ENCODE measurements at regions not wholly inside any gene's neighbourhood (a gene's known extent, or its start where the extent isn't known, plus 50 kb on each side); places are given as distances from the start of the nearest gene placed in this dataset.
"Not testable (repeated sequence)": the region's sequence is repeated elsewhere in the genome, so short reads cannot be mapped to it uniquely, and the experiment has no call there.

DNA sequence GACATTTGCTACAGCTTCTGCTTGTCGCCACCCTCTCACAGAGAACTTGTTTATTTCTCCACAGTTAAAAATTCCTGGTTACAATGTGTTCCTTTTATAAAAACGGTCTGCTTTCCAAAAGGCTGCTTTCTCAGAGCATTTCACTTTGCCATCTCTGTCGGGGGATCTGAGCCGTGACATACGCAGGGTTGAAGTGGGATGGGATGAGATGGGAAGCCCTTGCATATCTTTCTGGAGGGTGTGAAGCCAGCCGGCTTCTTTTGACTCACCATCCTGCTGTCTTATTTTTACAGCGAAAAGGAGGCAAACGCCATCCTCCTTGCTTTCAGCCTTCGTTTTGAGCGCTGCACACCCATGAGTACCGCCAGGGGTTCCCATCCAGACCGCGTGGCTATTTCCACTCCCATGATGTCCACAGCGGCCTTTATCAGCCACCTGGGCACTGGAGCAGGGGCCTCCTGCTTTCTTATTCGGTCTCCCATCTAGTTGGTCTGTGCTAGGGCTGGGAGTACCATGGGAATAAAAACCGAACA, 99.8 kb upstream of the GATB start:
- DNase-seq (ENCODE audit: low read depth in 1 of 2, low spot score in 1 of 2): no peak

DNA sequence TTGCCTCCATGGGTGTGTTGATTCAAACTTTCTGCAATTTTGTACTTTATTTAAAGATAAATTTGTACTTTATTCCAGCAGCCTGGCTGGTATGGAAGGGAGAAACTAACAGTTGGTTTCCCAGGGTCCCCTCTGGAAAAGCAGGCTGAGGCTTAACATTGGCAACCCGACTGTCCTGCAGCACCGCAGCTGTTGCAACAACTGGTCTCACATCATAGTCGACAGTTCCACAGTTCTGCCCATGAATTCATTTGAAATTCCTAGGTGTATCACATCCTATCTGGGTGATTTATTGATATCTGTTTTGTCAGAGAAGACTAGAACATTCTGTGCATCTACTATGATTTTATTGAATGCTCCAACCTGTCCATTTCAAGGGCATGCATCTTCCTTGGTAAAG, 98.8 kb upstream of the GATB start:
- no peak for DNase-seq (ENCODE audit: low read depth in 1 of 2, low spot score in 1 of 2)

DNA sequence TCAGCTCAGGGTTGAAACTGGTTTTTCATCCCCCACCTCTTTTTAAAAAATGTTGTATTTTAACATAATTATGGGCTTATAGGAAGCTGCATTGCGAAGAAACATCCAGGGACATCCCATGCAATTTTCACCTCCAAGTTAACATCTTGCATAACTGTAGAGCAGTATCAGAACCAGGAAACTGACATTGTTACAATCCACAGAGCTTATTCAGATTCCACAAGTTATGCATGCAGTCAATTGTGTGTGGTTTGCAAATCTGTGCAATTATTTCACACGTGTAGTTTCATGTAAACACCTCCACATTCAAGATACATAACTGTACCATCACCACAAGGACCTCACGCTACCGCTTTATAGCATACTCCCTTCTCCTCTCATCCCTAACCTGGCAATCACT, 97.5 kb upstream of the GATB start:
- DNase-seq (ENCODE audit: low read depth in 1 of 2, low spot score in 1 of 2): no peak

DNA sequence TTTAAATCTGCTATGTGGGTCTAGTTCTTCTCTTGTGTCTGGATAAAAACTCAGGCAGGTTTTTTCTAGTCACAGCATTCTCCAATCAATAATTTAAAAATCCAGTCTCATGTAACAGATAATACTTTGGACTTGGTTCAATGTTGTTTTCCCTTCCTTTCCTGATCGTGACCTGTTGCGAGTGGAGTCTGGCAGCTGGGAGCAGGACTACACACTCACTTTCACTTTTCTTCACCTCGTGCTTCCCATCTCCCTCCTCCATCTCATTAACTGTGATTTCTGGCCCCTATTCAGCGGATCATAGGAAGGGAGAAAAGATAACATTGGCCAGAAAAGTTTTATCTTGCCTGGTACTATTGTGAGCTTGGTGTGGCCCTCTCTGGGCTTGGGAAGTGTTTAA, 96.6 kb upstream of the GATB start:
- DNase-seq (ENCODE audit: low read depth in 1 of 2, low spot score in 1 of 2): no peak

- no peak for DNase-seq (ENCODE audit: low read depth in 1 of 2, low spot score in 1 of 2)
These were observed 94.9 kb upstream of the GATB start for GRCh38 chr4:151855747-151856146.

DNA sequence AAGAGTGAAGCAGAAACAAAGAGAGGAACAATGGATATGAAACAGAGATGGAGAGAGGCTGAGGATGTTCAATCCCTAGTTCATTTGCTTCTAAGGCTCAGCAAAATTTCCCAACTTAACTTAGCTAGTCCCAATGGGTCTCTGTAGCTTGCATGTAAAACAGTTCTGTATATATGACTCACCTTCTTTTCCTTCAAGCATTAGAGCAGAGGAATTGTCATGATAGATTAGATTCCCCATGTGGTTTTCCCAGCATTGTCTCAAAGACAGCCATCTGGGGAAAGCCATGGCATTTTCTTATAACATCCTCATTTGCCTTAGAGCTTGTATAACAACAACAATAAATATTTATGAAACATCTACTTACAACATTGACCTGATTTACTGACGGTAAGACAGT, 93.9 kb upstream of the GATB start:
- DNase-seq (ENCODE audit: low read depth in 1 of 2, low spot score in 1 of 2): no peak

- DNase-seq (ENCODE audit: low read depth in 1 of 2, low spot score in 1 of 2): no peak
These were observed 92.2 kb upstream of the GATB start for GRCh38 chr4:151853034-151853433.

DNA sequence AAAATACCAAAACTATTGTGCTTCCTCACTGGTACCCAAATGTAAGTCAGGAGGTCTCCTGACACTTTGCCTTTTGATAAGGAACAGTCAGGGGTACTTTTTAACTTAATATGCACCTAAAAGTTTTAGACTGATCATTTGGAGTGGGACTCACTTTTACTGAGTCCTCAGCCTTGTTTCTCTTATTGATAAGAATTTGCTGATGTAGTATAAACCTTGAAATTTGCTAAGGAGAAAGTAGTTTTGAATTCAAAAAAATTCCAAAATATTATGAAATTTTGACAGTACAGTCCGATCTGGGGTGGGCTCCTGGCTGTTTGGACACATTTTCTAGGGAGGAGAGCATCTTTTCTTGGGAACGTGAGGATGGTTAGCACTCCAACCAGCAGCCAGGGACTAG, 91.4 kb upstream of the GATB start:
- DNase-seq (ENCODE audit: low read depth in 1 of 2, low spot score in 1 of 2): no peak

DNA sequence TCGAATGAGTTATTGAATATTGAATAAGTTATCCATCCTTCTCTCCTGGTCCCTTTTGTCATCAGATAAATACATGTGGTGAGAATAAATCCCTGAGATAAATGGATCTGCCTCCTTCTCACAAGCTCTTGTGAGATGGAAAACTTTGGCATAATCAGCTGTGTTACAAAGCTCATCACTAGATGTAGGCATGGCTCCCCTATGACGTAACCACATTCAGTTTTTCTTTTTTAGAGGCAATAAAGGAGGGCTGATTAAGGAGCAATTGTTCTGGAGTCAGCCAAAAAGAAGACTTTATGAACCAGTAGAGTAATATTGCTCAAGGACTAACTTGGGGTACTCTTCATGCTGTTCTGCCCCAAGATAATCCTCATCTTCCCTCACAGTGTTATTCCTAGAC, 90.5 kb upstream of the GATB start:
- DNase-seq (ENCODE audit: low read depth in 1 of 2, low spot score in 1 of 2): no peak

- DNase-seq (ENCODE audit: low read depth in 1 of 2, low spot score in 1 of 2): no peak
These were observed 90.0 kb upstream of the GATB start for GRCh38 chr4:151850791-151851213.

DNA sequence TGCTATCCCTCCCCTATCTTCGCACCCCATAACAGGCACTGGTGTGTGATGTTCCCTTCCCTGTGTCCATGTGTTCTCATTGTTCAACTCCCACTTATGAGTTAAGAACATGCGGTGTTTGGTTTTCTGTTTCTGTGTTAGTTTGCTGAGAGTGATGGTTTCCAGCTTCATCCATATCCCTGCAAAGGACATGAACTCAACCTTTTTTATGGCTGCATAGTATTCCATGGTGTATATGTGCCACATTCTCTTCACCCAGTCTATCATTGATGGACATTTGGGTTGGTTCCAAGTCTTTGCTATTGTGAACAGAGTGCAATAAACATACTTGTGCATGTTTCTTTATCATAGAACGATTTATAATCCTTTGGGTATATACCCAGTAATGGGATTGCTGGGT, 84.7 kb upstream of the GATB start:
- DNase-seq (ENCODE audit: low read depth in 1 of 2, low spot score in 1 of 2): not testable (repeated sequence)

DNA sequence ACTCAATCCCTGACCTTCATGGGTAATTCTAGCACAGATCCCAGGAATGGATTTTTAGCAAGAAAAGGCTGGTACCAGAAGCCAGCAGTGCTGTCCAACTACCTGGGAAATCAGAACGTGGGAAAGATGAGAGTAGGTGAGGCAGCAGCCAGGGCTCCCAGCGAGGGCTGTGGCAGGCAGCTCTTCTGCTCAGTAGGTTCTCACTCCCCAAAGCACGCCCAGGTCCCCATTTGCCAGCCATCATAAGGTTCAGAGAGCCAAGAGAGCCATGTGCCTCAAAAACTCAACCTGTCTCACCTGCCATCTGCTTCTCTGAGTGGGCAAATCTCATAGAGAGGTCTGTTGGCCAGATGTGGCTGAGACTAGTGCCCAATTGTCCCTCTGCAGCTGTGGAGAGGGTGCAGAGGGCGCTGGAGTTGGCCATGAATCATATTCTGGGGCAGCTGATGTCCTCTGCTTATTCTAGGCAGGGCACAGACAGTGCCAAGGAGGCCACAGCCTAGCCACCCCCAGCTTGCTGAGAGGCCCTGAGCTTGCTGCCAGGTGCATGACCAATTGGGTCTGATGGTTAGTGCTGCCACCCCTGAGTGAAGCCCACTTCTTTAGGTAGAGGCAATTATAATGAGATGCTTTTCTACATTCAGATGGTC, 81.7 kb upstream of the GATB start:
- DNase-seq (ENCODE audit: low read depth in 1 of 2, low spot score in 1 of 2): no peak

DNA sequence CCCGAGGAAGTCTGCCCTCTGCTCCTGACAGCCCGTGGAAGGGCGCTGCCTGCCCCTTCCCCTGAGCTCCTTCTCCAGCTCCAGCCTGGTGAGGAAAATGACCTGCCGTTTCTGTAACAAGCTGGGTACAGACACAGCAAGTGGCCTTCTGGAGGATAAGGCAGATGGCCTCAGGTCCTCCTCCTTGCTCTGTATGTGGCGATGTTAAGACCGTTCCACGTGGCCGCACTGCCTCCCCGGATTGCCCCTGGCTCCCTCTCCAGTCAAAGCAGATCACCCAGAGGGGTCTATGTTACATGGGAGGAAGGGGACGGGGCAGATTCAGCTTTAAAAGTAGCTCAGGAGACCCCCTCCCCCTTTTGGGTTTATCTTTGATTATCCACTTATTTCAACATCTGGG, 80.3 kb upstream of the GATB start:
- no peak for DNase-seq (ENCODE audit: low read depth in 1 of 2, low spot score in 1 of 2)

DNA sequence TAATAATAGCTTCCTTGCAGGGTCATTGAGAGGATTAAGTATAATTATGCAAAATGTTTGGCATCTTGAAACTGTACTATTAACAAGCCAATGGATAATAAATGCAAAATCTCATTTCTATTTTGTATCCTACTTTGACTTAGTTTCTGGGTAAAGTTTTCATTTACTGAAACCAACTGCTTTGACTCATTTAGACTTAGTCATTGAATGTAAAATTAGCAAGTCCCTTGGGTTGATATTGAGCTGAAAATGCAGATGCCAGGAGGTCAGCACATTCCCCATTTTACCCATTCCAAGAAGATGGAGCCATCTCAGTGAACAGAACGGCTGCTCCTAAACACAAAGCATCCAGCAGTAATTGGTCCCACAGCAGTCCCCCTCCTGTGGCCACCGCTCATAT, 74.7 kb upstream of the GATB start:
- no peak for DNase-seq (ENCODE audit: low read depth in 1 of 2, low spot score in 1 of 2)

DNA sequence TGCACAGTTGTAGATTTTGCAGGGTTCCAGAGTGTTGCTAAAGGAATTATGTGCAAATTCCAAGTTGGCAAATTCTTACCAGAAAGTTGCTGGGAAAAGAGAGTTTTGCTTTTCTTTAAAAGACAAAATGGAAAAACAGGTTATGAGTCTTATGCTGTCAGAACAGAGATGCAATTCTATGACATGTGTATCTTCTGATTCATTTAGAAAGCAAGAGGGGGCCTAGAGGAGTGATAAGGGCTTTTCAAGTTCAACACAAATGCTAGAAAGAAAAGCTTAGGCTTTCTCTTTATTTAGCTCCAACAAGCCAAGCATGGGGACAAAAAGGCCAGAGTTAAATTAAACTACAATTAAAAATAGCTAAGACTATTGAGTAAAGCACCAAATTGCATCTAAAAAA, 72.4 kb upstream of the GATB start:
- DNase-seq (ENCODE audit: low read depth in 1 of 2, low spot score in 1 of 2): no peak

GRCh38 chr4:151831526-151831925, 70.7 kb upstream of the GATB start:
- no peak for DNase-seq (ENCODE audit: low read depth in 1 of 2, low spot score in 1 of 2)

DNA sequence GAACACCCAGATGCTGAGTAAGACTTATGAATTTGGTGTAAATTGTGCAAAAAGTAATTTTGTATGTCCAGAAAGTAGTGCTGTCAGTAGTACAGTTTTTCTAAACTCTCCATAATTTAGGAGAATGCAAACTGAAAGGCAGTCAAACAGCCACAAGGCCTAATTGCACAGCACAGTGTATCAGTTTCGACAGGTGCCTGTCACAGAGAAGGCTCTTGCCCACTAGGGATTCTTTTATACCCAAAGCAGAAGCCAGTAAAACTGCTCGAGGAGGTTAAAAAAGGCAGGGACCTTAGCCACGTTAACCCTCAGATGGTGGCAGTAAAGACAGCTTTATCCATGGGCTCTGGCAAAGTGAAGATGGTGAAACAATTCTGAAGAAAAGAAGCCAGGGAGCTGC, 69.4 kb upstream of the GATB start:
- no peak for DNase-seq (ENCODE audit: low read depth in 1 of 2, low spot score in 1 of 2)

- DNase-seq (ENCODE audit: low read depth in 1 of 2, low spot score in 1 of 2): no peak
These were observed 68.5 kb upstream of the GATB start for GRCh38 chr4:151829309-151829708.

DNA sequence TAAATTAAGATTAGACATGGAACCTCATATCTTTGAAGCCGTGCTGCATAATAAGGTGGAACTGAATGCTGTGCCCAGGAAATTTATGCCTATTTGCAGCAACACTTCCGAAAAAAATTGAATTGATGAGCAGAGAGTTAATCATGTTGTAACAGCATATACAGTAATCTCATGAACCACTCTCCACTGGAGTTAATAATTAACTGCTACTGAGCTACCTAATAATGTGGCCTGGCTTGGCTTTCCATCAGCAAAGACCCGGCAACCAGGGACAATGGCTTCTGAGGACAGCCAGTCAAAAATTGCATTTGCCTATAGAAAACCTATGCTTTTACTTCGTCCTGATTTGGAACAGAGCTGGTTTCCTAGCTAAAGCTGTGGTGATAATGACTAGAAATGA, 63.8 kb upstream of the GATB start:
- no peak for DNase-seq (ENCODE audit: low read depth in 1 of 2, low spot score in 1 of 2)

- no peak for DNase-seq (ENCODE audit: low read depth in 1 of 2, low spot score in 1 of 2)
These were observed 61.5 kb upstream of the GATB start for GRCh38 chr4:151822331-151822730.

DNA sequence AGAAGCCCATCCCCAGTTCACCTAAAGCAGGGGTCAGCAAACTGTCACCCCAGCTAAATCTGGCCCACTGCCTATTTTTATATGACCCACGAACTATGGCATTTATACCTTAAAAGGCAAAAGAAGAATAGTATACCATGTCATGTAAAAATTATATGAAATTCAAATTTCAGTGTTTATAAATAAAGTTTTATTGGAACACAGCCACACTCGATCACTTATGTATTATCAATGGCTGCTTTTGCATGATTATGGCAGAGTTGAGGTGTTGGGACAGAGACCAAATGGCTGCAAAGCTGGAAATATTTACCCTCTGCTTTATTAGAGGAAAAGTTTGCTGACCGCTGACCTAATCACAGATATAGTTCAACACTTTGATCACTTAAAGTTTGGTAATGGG, 59.2 kb upstream of the GATB start:
- DNase-seq (ENCODE audit: low read depth in 1 of 2, low spot score in 1 of 2): no peak

- DNase-seq (ENCODE audit: low read depth in 1 of 2, low spot score in 1 of 2): no peak
These were observed 50.6 kb upstream of the GATB start for GRCh38 chr4:151811403-151811802.
